SH-SY5Y (cell line): ENCODE measurements at regions not wholly inside any gene's neighbourhood (a gene's known extent, or its start where the extent isn't known, plus 50 kb on each side); places are given as distances from the start of the nearest gene placed in this dataset.

Experiments used
- GATA2 ChIP-seq: IDR thresholded peaks from 2 replicates; pipeline ENCODE4 v1.6.1; 2011; ENCODE audit warnings: mild to moderate bottlenecking, low read depth, low read length
- GATA3 ChIP-seq: IDR thresholded peaks from 2 replicates; pipeline ENCODE4 v1.6.1; 2011; ENCODE audit warnings: low read depth, mild to moderate bottlenecking, low read length, moderate library complexity

DNA sequence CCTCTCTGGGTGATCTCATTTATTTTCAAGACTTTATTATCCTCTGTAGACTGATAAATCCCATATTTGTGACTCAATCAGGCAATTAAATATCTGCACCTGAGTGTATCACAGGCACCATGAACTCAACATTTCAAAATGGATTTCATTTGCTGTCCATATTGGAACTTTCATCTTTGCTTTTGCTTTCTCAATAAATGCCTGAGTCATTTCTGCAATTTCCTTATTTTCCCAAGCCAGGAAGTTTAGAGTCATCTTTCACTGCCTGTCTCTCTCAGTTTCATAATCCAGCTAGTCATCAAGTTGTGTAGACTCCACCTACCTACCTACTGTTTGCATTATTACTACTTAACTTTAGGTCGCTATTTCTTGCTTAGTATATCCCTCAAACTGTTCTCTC, 540.9 kb downstream of the LMO4 start:
- no peak for TF ChIP-seq GATA2
- no peak for TF ChIP-seq GATA3
